ENCODE measurements at regions not wholly inside any gene's neighbourhood (a gene's known extent, or its start where the extent isn't known, plus 50 kb on each side); places are given as distances from the start of the nearest gene placed in this dataset.

- no peak for TF ChIP-seq CTCF (conservative IDR thresholded peaks at IDR 0.05; ENCODE audit: low read length)
- DNase-seq (ENCODE audit: low read depth): no peak
- no peak overlapping the region for H3K4me3 ChIP-seq (ENCODE audit: low read length)
These were observed 1186.5 kb downstream of the SI start for GRCh38 chr3:163891771-163892170.

- no peak for TF ChIP-seq CTCF (conservative IDR thresholded peaks at IDR 0.05; ENCODE audit: low read length)
- H3K4me3 ChIP-seq (ENCODE audit: low read length): no peak overlapping the region
- no peak for DNase-seq (ENCODE audit: low read depth)
These were observed 1187.6 kb downstream of the SI start for GRCh38 chr3:163890661-163891060.

GRCh38 chr3:163879172-163879571, 1199.1 kb downstream of the SI start:
- no peak overlapping the region for H3K4me3 ChIP-seq (ENCODE audit: low read length)
- no peak for DNase-seq (ENCODE audit: low read depth)
- no peak for TF ChIP-seq CTCF (conservative IDR thresholded peaks at IDR 0.05; ENCODE audit: low read length)

GRCh38 chr3:163878396-163878795, 1199.9 kb downstream of the SI start:
- no peak overlapping the region for H3K4me3 ChIP-seq (ENCODE audit: low read length)
- DNase-seq (ENCODE audit: low read depth): no peak
- no peak for TF ChIP-seq CTCF (conservative IDR thresholded peaks at IDR 0.05; ENCODE audit: low read length)

- no peak for DNase-seq (ENCODE audit: low read depth)
- no peak for TF ChIP-seq CTCF (conservative IDR thresholded peaks at IDR 0.05; ENCODE audit: low read length)
- no peak overlapping the region for H3K4me3 ChIP-seq (ENCODE audit: low read length)
These were observed 1200.5 kb downstream of the SI start for GRCh38 chr3:163877805-163878204.

- H3K4me3 ChIP-seq (ENCODE audit: low read length): no peak overlapping the region
- no peak for DNase-seq (ENCODE audit: low read depth)
These were observed 1215.2 kb downstream of the SI start for GRCh38 chr3:163863146-163863545.

GRCh38 chr3:163852233-163852632, 1226.1 kb downstream of the SI start:
- no peak overlapping the region for H3K4me3 ChIP-seq (ENCODE audit: low read length)
- no peak for TF ChIP-seq CTCF (conservative IDR thresholded peaks at IDR 0.05; ENCODE audit: low read length)
- no peak for DNase-seq (ENCODE audit: low read depth)

More at GRCh38 chr3:163863146-163863545, 1215.2 kb downstream of the SI start:
- no peak for TF ChIP-seq CTCF (conservative IDR thresholded peaks at IDR 0.05; ENCODE audit: low read length)
